H9 (cell line): ENCODE measurements at regions not wholly inside any gene's neighbourhood (a gene's known extent, or its start where the extent isn't known, plus 50 kb on each side); places are given as distances from the start of the nearest gene placed in this dataset.

ENCODE experiments used
- DNase-seq: peaks from one replicate; pipeline ENCODE4 v3.0.0-alpha.2; 2017
- H2AFZ ChIP-seq: one replicate; pipeline ENCODE4 v1.6.1; 2013; ENCODE audit warnings: mild to moderate bottlenecking, low read length, control low read depth, moderate library complexity
- H2AK5ac ChIP-seq: 2 replicates; pipeline ENCODE4 v1.6.1; 2013; ENCODE audit warnings: low read length, control low read depth, mixed read lengths; ENCODE audit not compliant: insufficient read length
- H2BK120ac ChIP-seq: one replicate; pipeline ENCODE4 v1.6.1; 2013; ENCODE audit warnings: low read depth, mild to moderate bottlenecking, low read length, control low read depth, inconsistent platforms; ENCODE audit not compliant: poor library complexity, severe bottlenecking
- H2BK12ac ChIP-seq: 2 replicates; pipeline ENCODE4 v1.6.1; 2013; ENCODE audit warnings: low read length, control low read depth, mixed read lengths, low read depth; ENCODE audit not compliant: insufficient read length
- H2BK15ac ChIP-seq: 2 replicates; pipeline ENCODE4 v1.6.1; 2013; ENCODE audit warnings: low read depth, low read length, control low read depth
- H2BK20ac ChIP-seq: one replicate; pipeline ENCODE4 v1.6.1; 2013; ENCODE audit warnings: low read depth, mild to moderate bottlenecking, low read length, control low read depth, inconsistent platforms; ENCODE audit not compliant: poor library complexity, severe bottlenecking
- H2BK5ac ChIP-seq: 2 replicates; pipeline ENCODE4 v1.6.1; 2013; ENCODE audit warnings: low read length, control low read depth, mixed read lengths; ENCODE audit not compliant: insufficient read length
- H3K14ac ChIP-seq: 2 replicates; pipeline ENCODE4 v1.6.1; 2013; ENCODE audit warnings: low read length, control low read depth; ENCODE audit not compliant: insufficient read depth
- H3K18ac ChIP-seq: 2 replicates; pipeline ENCODE4 v1.6.1; 2013; ENCODE audit warnings: low read depth, mild to moderate bottlenecking, mixed read lengths, low read length, control low read depth; ENCODE audit not compliant: insufficient read length
- H3K23ac ChIP-seq: 2 replicates; pipeline ENCODE4 v1.6.1; 2013; ENCODE audit warnings: low read length, control low read depth, mixed read lengths, low read depth; ENCODE audit not compliant: insufficient read length
- H3K23me2 ChIP-seq: 2 replicates; pipeline ENCODE4 v1.6.1; 2013; ENCODE audit warnings: low read depth, mild to moderate bottlenecking, mixed read lengths, low read length, control low read depth; ENCODE audit not compliant: insufficient read length, poor library complexity, severe bottlenecking
- H3K27ac ChIP-seq: 2 replicates; pipeline ENCODE4 v1.5.1; 2013; ENCODE audit warnings: low read length, control low read depth, mixed read lengths, low read depth; ENCODE audit not compliant: insufficient read length
- H3K27me3 ChIP-seq: 2 replicates; pipeline ENCODE4 v1.6.1; 2013; ENCODE audit warnings: low read length, control low read depth, inconsistent platforms; ENCODE audit not compliant: insufficient read depth
- H3K4ac ChIP-seq: 2 replicates; pipeline ENCODE4 v1.6.1; 2013; ENCODE audit warnings: low read depth, mild to moderate bottlenecking, control low read depth, inconsistent platforms, low read length, moderate library complexity
- H3K4me1 ChIP-seq: 2 replicates; pipeline ENCODE4 v1.6.1; 2013; ENCODE audit warnings: low read length, control low read depth, inconsistent platforms; ENCODE audit not compliant: insufficient read depth
- H3K4me2 ChIP-seq: 2 replicates; pipeline ENCODE4 v1.6.1; 2013; ENCODE audit warnings: low read length, control low read depth, mixed read lengths; ENCODE audit not compliant: insufficient read length, insufficient read depth
- H3K56ac ChIP-seq: 2 replicates; pipeline ENCODE4 v1.6.1; 2013; ENCODE audit warnings: low read depth, mild to moderate bottlenecking, mixed read lengths, low read length, control low read depth; ENCODE audit not compliant: insufficient read length
- H3K79me1 ChIP-seq: 2 replicates; pipeline ENCODE4 v1.6.1; 2013; ENCODE audit warnings: low read depth, mild to moderate bottlenecking, moderate library complexity, low read length, control low read depth, inconsistent platforms; ENCODE audit not compliant: insufficient read depth, poor library complexity, severe bottlenecking
- H3K79me2 ChIP-seq: 2 replicates; pipeline ENCODE4 v1.6.1; 2013; ENCODE audit warnings: low read length, control low read depth, inconsistent platforms; ENCODE audit not compliant: insufficient read depth
- H3K9ac ChIP-seq: 2 replicates; pipeline ENCODE4 v1.6.1; 2013; ENCODE audit warnings: low read length, control low read depth, mixed read lengths; ENCODE audit not compliant: insufficient read length; ENCODE audit errors: extremely low read depth
- H3K9me3 ChIP-seq: one replicate; pipeline ENCODE4 v1.6.1; 2013; ENCODE audit warnings: low read depth, low read length, inconsistent platforms; ENCODE audit not compliant: control insufficient read depth
- H3T11ph ChIP-seq: one replicate; pipeline ENCODE4 v1.6.1; 2013; ENCODE audit warnings: mild to moderate bottlenecking, low read length, control low read depth, inconsistent platforms
- H4K20me1 ChIP-seq: one replicate; pipeline ENCODE4 v1.6.1; 2013; ENCODE audit not compliant: control insufficient read depth, insufficient read length, insufficient read depth
- H4K5ac ChIP-seq: 2 replicates; pipeline ENCODE4 v1.6.1; 2013; ENCODE audit warnings: low read depth, mild to moderate bottlenecking, mixed read lengths, low read length, control low read depth; ENCODE audit not compliant: insufficient read length
- H4K8ac ChIP-seq: replicated peaks from 2 replicates; pipeline ENCODE4 v1.6.1; 2013; ENCODE audit warnings: low read length, control low read depth, mixed read lengths, low read depth; ENCODE audit not compliant: insufficient read length
- H4K91ac ChIP-seq: 2 replicates; pipeline ENCODE4 v1.6.1; 2013; ENCODE audit warnings: low read depth, mild to moderate bottlenecking, moderate library complexity, mixed read lengths, low read length, control low read depth; ENCODE audit not compliant: insufficient read length
- H3K27ac Mint-ChIP-seq, 3 experiments: 2 replicates in 2 of 3; 3 replicates in 1 of 3; pipeline ENCODE4 v1.8.0; 2020 to 2021; ENCODE audit warnings: mixed read lengths in 3 of 3, mild to moderate bottlenecking in 1 of 3, moderate library complexity in 1 of 3
- H3K27me3 Mint-ChIP-seq: 2 replicates; pipeline ENCODE4 v1.8.0; 2021; ENCODE audit warnings: low read depth, mild to moderate bottlenecking, moderate library complexity, mixed read lengths
- H3K36me3 Mint-ChIP-seq, 3 experiments: 2 replicates in 2 of 3; 3 replicates in 1 of 3; pipeline ENCODE4 v1.8.0; 2020 to 2021; ENCODE audit warnings: low read depth in 3 of 3, mixed read lengths in 3 of 3; ENCODE audit not compliant: insufficient read depth in 1 of 3
- H3K4me1 Mint-ChIP-seq, 2 experiments: 2 replicates each; pipeline ENCODE4 v1.8.0; 2020; ENCODE audit warnings: mixed read lengths in 2 of 2
- H3K4me3 Mint-ChIP-seq, 2 experiments: 2 replicates in 1 of 2; 3 replicates in 1 of 2; pipeline ENCODE4 v1.8.0; 2020 to 2021; ENCODE audit warnings: mild to moderate bottlenecking in 2 of 2, mixed read lengths in 2 of 2, moderate library complexity in 1 of 2
- H3K9me3 Mint-ChIP-seq, 2 experiments: 2 replicates in 1 of 2; 3 replicates in 1 of 2; pipeline ENCODE4 v1.8.0; 2020; ENCODE audit warnings: mild to moderate bottlenecking in 2 of 2, mixed read lengths in 2 of 2, moderate library complexity in 1 of 2
- TF ChIP-seq, protein P1 (sequence below): fragments of 200-600 bp; sonication (generic); conservative IDR thresholded peaks from 3 replicates; pipeline ENCODE4 v1.8.0; 2021; ENCODE audit warnings: antibody characterized with exemption, mild to moderate bottlenecking

DNA sequence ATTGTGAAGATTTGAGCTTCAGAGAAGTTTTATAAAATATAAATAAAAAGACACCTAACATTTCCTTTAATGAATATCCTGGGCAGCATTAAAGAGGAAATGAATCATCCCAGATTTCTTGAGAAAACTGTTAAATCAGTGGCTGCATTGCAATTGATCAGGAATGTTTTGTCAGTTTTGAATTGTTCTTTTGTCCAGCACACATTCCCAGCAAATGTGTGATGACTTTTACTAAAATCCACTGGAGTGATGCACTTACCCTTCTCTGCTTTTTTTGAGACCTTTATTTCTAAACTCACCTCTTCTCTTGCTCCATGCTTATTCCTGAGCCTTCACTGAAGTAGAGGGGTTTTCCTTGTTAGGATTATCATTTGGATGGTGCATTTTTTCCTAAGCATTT, 1307.2 kb downstream of the CDH8 start:
- no peak overlapping the region for H3K23ac ChIP-seq
- no peaks in the 10 kb centered on the region for H3K4me1 Mint-ChIP-seq

More for the DNA sequence above, 1307.2 kb downstream of the CDH8 start:
- H3K14ac ChIP-seq, result no peak overlapping the region
- H3K4me2 ChIP-seq, result no peak overlapping the region
- 0 out of 5 replicates have a peak, but pooled peaks cover 0 to 2% of the 10 kb centered on the region in 2 experiments for H3K9me3 Mint-ChIP-seq
- TF ChIP-seq, protein P1, sequence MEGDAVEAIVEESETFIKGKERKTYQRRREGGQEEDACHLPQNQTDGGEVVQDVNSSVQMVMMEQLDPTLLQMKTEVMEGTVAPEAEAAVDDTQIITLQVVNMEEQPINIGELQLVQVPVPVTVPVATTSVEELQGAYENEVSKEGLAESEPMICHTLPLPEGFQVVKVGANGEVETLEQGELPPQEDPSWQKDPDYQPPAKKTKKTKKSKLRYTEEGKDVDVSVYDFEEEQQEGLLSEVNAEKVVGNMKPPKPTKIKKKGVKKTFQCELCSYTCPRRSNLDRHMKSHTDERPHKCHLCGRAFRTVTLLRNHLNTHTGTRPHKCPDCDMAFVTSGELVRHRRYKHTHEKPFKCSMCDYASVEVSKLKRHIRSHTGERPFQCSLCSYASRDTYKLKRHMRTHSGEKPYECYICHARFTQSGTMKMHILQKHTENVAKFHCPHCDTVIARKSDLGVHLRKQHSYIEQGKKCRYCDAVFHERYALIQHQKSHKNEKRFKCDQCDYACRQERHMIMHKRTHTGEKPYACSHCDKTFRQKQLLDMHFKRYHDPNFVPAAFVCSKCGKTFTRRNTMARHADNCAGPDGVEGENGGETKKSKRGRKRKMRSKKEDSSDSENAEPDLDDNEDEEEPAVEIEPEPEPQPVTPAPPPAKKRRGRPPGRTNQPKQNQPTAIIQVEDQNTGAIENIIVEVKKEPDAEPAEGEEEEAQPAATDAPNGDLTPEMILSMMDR, result no peak
- H2AK5ac ChIP-seq, result no peak overlapping the region
- no peaks in the 10 kb centered on the region for H3K79me2 ChIP-seq
- H3K4ac ChIP-seq, result no peak overlapping the region
- H3K27me3 ChIP-seq, result no peaks in the 10 kb centered on the region
- H3K27me3 Mint-ChIP-seq, result no peaks in the 10 kb centered on the region; the same call in 1 of the 2 replicates
- no peak overlapping the region for H2BK12ac ChIP-seq
- H3T11ph ChIP-seq, result no peak overlapping the region
- no peak overlapping the region for H4K5ac ChIP-seq
- H3K36me3 Mint-ChIP-seq, result no peaks in the 10 kb centered on the region
- H3K4me1 ChIP-seq, result no peaks in the 10 kb centered on the region
- no peak overlapping the region for H3K9ac ChIP-seq
- H2BK15ac ChIP-seq, result no peak overlapping the region
- no peak overlapping the region for H3K56ac ChIP-seq
- no peaks in the 10 kb centered on the region for H3K79me1 ChIP-seq
- H2BK5ac ChIP-seq, result no peak overlapping the region
- no peak overlapping the region for H3K27ac Mint-ChIP-seq
- no peaks in the 10 kb centered on the region for H3K23me2 ChIP-seq
- no peak overlapping the region for H4K8ac ChIP-seq
- no peak overlapping the region for H2BK120ac ChIP-seq
- H4K20me1 ChIP-seq, result no peaks in the 10 kb centered on the region
- no peak overlapping the region for H2AFZ ChIP-seq
- H3K18ac ChIP-seq, result no peak overlapping the region
- no peak overlapping the region for H2BK20ac ChIP-seq
- no peaks in the 10 kb centered on the region for H3K9me3 ChIP-seq
- H4K91ac ChIP-seq, result no peak overlapping the region
- no peak overlapping the region for H3K27ac ChIP-seq
- DNase-seq, result no peak
- H3K4me3 Mint-ChIP-seq, result no peak overlapping the region
